Endothelial cell of umbilical vein (primary cell): ENCODE measurements at regions not wholly inside any gene's neighbourhood (a gene's known extent, or its start where the extent isn't known, plus 50 kb on each side); places are given as distances from the start of the nearest gene placed in this dataset.

ENCODE experiments used
- BruUV-seq: library from RNA; stranded (reverse); fragments of 400-500 nt; replicated peaks from 2 replicates; lab custom pipeline; 2021; lab: Mats Ljungman, UMichigan
- CTCF ChIA-PET: fragments of 300-600, 350-600 bp; sonication (Branson Sonifier 250); formaldehyde crosslinking; loops from one replicate; lab custom pipeline; 2021; ENCODE audit warnings: antibody characterized with exemption, inconsistent platforms; lab: Charles Lee
- POLR2A ChIA-PET: fragments of 300-600, 350-600 bp; sonication (Branson Sonifier 250); formaldehyde crosslinking; loops from one replicate; lab custom pipeline; 2021; ENCODE audit warnings: antibody characterized with exemption, inconsistent platforms; lab: Charles Lee
- DNase-seq: peaks from one replicate; pipeline ENCODE4 v3.0.0-alpha.2; 2011; ENCODE audit warnings: low read depth, low spot score
- FAIRE-seq: peaks from 2 replicates; lab custom pipeline; 2011; peaks lifted over from hg19 to GRCh38; lab: Jason Lieb, UNC
- H2AFZ ChIP-seq: 2 replicates; pipeline ENCODE4 v1.6.0; 2012; ENCODE audit warnings: low read depth, low read length, control low read depth, inconsistent platforms
- H3K27ac ChIP-seq: 2 replicates; pipeline ENCODE4 v1.5.1; 2011; ENCODE audit warnings: low read depth, mild to moderate bottlenecking, control low read depth, low read length, moderate library complexity; ENCODE audit not compliant: insufficient read depth
- H3K27me3 ChIP-seq, 2 experiments: 2 replicates each; pipeline versions ENCODE4 v1.6.0 to v1.6.1; 2011; ENCODE audit warnings: low read length in 2 of 2, mixed read lengths in 1 of 2; ENCODE audit not compliant: control insufficient read depth in 2 of 2, insufficient read depth in 2 of 2
- H3K36me3 ChIP-seq, 2 experiments: 2 replicates in 1 of 2; 3 replicates in 1 of 2; pipeline ENCODE4 v1.5.1; 2011; ENCODE audit warnings: low read length in 2 of 2, mild to moderate bottlenecking in 1 of 2, moderate library complexity in 1 of 2; ENCODE audit not compliant: control insufficient read depth in 2 of 2, insufficient read depth in 2 of 2; ENCODE audit errors: extremely low read depth in 1 of 2
- H3K4me1 ChIP-seq: 3 replicates; pipeline ENCODE4 v1.5.1; 2011; ENCODE audit warnings: mild to moderate bottlenecking, low read length; ENCODE audit not compliant: control insufficient read depth, insufficient read depth; ENCODE audit errors: extremely low read depth
- H3K4me2 ChIP-seq: 2 replicates; pipeline ENCODE4 v1.6.1; 2011; ENCODE audit warnings: low read length, control low read depth, mixed read lengths; ENCODE audit not compliant: insufficient read depth
- H3K4me3 ChIP-seq, 3 experiments: fragments of 200-600 bp in 1 of 3; sonication (generic), shearing (Covaris generic) in 1 of 3; replicated peaks in 1 of 3; 2 replicates each; pipeline ENCODE4 v1.5.1; 2011 to 2016; ENCODE audit warnings: control low read depth in 3 of 3, low read length in 3 of 3, mild to moderate bottlenecking in 2 of 3, inconsistent platforms in 1 of 3, low read depth in 1 of 3, moderate library complexity in 1 of 3; ENCODE audit not compliant: insufficient read depth in 1 of 3
- H3K79me2 ChIP-seq: 2 replicates; pipeline ENCODE4 v1.6.0; 2012; ENCODE audit warnings: low read length, inconsistent platforms; ENCODE audit not compliant: control insufficient read depth, insufficient read depth
- H3K9ac ChIP-seq: replicated peaks from 2 replicates; pipeline ENCODE3; 2011; ENCODE audit warnings: low read length, control low read depth; ENCODE audit not compliant: insufficient read depth; ENCODE audit errors: extremely low read depth
- H3K9me1 ChIP-seq: replicated peaks from 3 replicates; pipeline ENCODE4 v1.6.0; 2011; ENCODE audit warnings: mild to moderate bottlenecking, low read length; ENCODE audit not compliant: control insufficient read depth, insufficient read depth; ENCODE audit errors: extremely low read depth
- H3K9me3 ChIP-seq: replicated peaks from 2 replicates; pipeline ENCODE4 v1.5.1; 2012; ENCODE audit warnings: low read length, inconsistent platforms; ENCODE audit not compliant: control insufficient read depth, insufficient read depth
- H4K20me1 ChIP-seq: replicated peaks from 2 replicates; pipeline ENCODE3; 2011; ENCODE audit warnings: mild to moderate bottlenecking, low read length; ENCODE audit not compliant: control insufficient read depth, insufficient read depth; ENCODE audit errors: extremely low read depth
- EZH2 ChIP-seq: IDR thresholded peaks from 2 replicates; pipeline ENCODE4 v1.6.1; 2012; ENCODE audit warnings: borderline replicate concordance, low read depth, mild to moderate bottlenecking, moderate library complexity, low read length, inconsistent platforms; ENCODE audit not compliant: severe bottlenecking
- FOS ChIP-seq: IDR thresholded peaks from 2 replicates; pipeline ENCODE4 v1.6.1; 2011; ENCODE audit warnings: mild to moderate bottlenecking, low read length, moderate library complexity, borderline replicate concordance; ENCODE audit not compliant: insufficient read depth
- GATA2 ChIP-seq: IDR thresholded peaks from 2 replicates; pipeline ENCODE4 v1.7.0; 2011; ENCODE audit warnings: low read depth, mild to moderate bottlenecking, moderate library complexity, mixed read lengths, low read length; ENCODE audit not compliant: insufficient read length, insufficient read depth
- JUN ChIP-seq: IDR thresholded peaks from 2 replicates; pipeline ENCODE4 v1.6.1; 2011; ENCODE audit warnings: borderline replicate concordance, low read depth; ENCODE audit not compliant: insufficient read length, insufficient read depth
- MAX ChIP-seq: IDR thresholded peaks from 2 replicates; pipeline ENCODE4 v1.6.1; 2011; ENCODE audit not compliant: insufficient read depth, insufficient read length
- MYC ChIP-seq: IDR thresholded peaks from one replicate; pipeline ENCODE4 v1.6.1; 2011; ENCODE audit warnings: mild to moderate bottlenecking, low read depth, low read length
- POLR2A ChIP-seq: IDR thresholded peaks from 2 replicates; pipeline ENCODE4 v1.6.1; 2012; ENCODE audit warnings: low read depth, mild to moderate bottlenecking, control low read depth, low read length
- POLR2AphosphoS5 ChIP-seq: IDR thresholded peaks from 2 replicates; pipeline ENCODE4 v1.6.1; 2012; ENCODE audit warnings: low read depth, mild to moderate bottlenecking, control low read depth, low read length, moderate library complexity; ENCODE audit not compliant: insufficient read depth
- dilution Hi-C: fragments of 300-500 bp; cut with MboI; formaldehyde crosslinking; loops from one replicate; pipeline ENCODE4 v1.15.0; 2019; ENCODE audit warnings: low sequenced_read_pairs; ENCODE audit not compliant: extremely low pct_ligation_motif_present
- intact Hi-C: fragments of 100-400 bp; cut with micrococcal nuclease; formaldehyde crosslinking; loops from one replicate; pipeline ENCODE4 v1.10.0; 2022
- TF ChIP-seq, protein P1 (sequence below), 2 donors: IDR thresholded peaks; 1 replicate in 1 of 2; 2 replicates in 1 of 2; pipeline ENCODE4 v1.5.1; 2011; ENCODE audit warnings: low read length in 2 of 2, mild to moderate bottlenecking in 2 of 2, moderate library complexity in 2 of 2, control low read depth in 1 of 2, inconsistent platforms in 1 of 2, low read depth in 1 of 2; ENCODE audit not compliant: insufficient read depth in 1 of 2; ENCODE audit errors: extremely low read depth in 1 of 2

DNA sequence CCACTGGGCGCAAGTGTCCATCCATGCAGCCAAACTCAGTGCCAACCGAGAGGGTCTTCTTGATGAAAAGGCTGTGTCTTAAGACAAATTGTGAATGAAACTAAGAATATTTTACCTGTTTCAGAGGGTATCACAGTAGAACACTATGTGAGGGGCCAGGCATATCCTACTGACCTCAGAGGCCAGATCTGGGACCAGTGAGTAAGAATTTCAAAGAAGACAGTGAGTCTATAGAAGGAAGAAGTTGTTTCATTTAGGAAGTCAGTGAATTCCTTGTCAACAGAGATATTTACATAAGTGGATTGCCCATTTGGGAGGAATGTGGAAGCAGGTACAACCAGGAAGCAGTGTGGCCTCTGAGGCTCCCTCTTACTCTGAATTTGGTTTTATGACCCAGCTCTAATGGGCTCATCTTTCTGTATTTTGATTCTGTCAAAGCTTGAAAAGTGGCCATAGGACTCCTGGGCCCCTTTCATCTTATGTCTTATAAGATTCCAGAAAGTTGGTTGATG, 137.4 kb downstream of the ZNF664 start:
- H3K79me2 ChIP-seq = no peaks in the 10 kb centered on the region
- peak overlapping the region; percentile 0 for H2AFZ ChIP-seq
- intact Hi-C loops = loop anchor here (2.0 kb wide), 1 partner anchor 56 kb away; no protein-coding TSS in a partner anchor
- H3K36me3 ChIP-seq = no peaks in the 10 kb centered on the region
- peak overlapping the region in 1 of 3 experiments; percentile 34 for H3K4me3 ChIP-seq
- no TSS peak for BruUV-seq
- H3K4me1 ChIP-seq = peaks cover 20% of the 10 kb centered on the region
- FAIRE-seq = peak; percentile 79
- TF ChIP-seq MAX (no peak), POLR2A (no peak), POLR2AphosphoS5 (peak; percentile 56), FOS (peak; percentile 35), GATA2 (peak; percentile 53)
- dilution Hi-C loops = no loop called here
- H4K20me1 ChIP-seq = no peaks in the 10 kb centered on the region
- no peaks in the 10 kb centered on the region for H3K9me3 ChIP-seq
- H3K9ac ChIP-seq = peak overlapping the region; percentile 59
- H3K4me2 ChIP-seq = peak overlapping the region; percentile 76
- ChIA-PET CTCF (no interaction called here), POLR2A (no interaction called here)
- no peaks in the 10 kb centered on the region for H3K27me3 ChIP-seq
- peak; percentile 72 for DNase-seq
- no peaks in the 10 kb centered on the region for H3K9me1 ChIP-seq
- H3K27ac ChIP-seq = peak overlapping the region; percentile 91

GRCh38 chr12:124111006-124111405, 138.0 kb downstream of the ZNF664 start:
- no peak overlapping the region for H3K4me3 ChIP-seq
- dilution Hi-C loops (no loop called here), intact Hi-C loops (loop anchor here (2.0 kb wide), 1 partner anchor 56 kb away; no protein-coding TSS in a partner anchor)
- H3K27ac ChIP-seq = peak overlapping the region; percentile 91
- no TSS peak for BruUV-seq
- H2AFZ ChIP-seq = no peak overlapping the region
- H3K9me3 ChIP-seq = no peaks in the 10 kb centered on the region
- no peaks in the 10 kb centered on the region for H4K20me1 ChIP-seq
- TF ChIP-seq GATA2 (peak; percentile 31), JUN (peak; percentile 24), EZH2 (no peak), MYC (no peak), POLR2AphosphoS5 (no peak), FOS (peak; percentile 8), MAX (no peak), POLR2A (no peak)
- TF ChIP-seq, protein P1, sequence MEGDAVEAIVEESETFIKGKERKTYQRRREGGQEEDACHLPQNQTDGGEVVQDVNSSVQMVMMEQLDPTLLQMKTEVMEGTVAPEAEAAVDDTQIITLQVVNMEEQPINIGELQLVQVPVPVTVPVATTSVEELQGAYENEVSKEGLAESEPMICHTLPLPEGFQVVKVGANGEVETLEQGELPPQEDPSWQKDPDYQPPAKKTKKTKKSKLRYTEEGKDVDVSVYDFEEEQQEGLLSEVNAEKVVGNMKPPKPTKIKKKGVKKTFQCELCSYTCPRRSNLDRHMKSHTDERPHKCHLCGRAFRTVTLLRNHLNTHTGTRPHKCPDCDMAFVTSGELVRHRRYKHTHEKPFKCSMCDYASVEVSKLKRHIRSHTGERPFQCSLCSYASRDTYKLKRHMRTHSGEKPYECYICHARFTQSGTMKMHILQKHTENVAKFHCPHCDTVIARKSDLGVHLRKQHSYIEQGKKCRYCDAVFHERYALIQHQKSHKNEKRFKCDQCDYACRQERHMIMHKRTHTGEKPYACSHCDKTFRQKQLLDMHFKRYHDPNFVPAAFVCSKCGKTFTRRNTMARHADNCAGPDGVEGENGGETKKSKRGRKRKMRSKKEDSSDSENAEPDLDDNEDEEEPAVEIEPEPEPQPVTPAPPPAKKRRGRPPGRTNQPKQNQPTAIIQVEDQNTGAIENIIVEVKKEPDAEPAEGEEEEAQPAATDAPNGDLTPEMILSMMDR (IDR thresholded peaks at IDR 0.05; ENCODE audit: extremely low read depth in 1 of 2, insufficient read depth in 1 of 2, low read depth in 1 of 2, low read length in 2 of 2) = no peak
- H3K36me3 ChIP-seq = no peaks in the 10 kb centered on the region
- H3K9me1 ChIP-seq = no peaks in the 10 kb centered on the region
- CTCF ChIA-PET = no interaction called here
- H3K4me2 ChIP-seq = peak overlapping the region; percentile 76
- H3K79me2 ChIP-seq = no peaks in the 10 kb centered on the region
- peak; percentile 98 for DNase-seq
- no peaks in the 10 kb centered on the region for H3K27me3 ChIP-seq
- POLR2A ChIA-PET = no interaction called here
- peaks cover 20% of the 10 kb centered on the region for H3K4me1 ChIP-seq
- peak overlapping the region; percentile 59 for H3K9ac ChIP-seq
- FAIRE-seq = no peak
